Calu3 (cell line): ENCODE measurements at regions not wholly inside any gene's neighbourhood (a gene's known extent, or its start where the extent isn't known, plus 50 kb on each side); places are given as distances from the start of the nearest gene placed in this dataset.

Source experiments
- BruUV-seq: library from RNA; stranded (reverse); fragments of 400-500 nt; replicated peaks from 2 replicates; lab custom pipeline; 2021; lab: Mats Ljungman, UMichigan
- CTCF ChIA-PET: fragments of 300-600 bp; sonication (Branson Sonifier 250); formaldehyde crosslinking; loops from one replicate; lab custom pipeline; 2022; ENCODE audit warnings: antibody characterized with exemption; lab: Charles Lee
- DNase-seq: peaks from one replicate; pipeline ENCODE4 v3.0.0; 2022
- H3K27ac Mint-ChIP-seq: one replicate; pipeline ENCODE4 v1.8.0; 2022; ENCODE audit warnings: mixed read lengths; ENCODE audit not compliant: unreplicated experiment
- H3K27me3 Mint-ChIP-seq: one replicate; pipeline ENCODE4 v1.8.0; 2022; ENCODE audit warnings: mixed read lengths; ENCODE audit not compliant: unreplicated experiment
- H3K36me3 Mint-ChIP-seq: one replicate; pipeline ENCODE4 v1.8.0; 2022; ENCODE audit warnings: mild to moderate bottlenecking, moderate library complexity, mixed read lengths; ENCODE audit not compliant: insufficient read depth, unreplicated experiment
- H3K4me1 Mint-ChIP-seq: one replicate; pipeline ENCODE4 v1.8.0; 2022; ENCODE audit warnings: mild to moderate bottlenecking, low read depth, mixed read lengths; ENCODE audit not compliant: unreplicated experiment
- H3K4me3 Mint-ChIP-seq: one replicate; pipeline ENCODE4 v1.8.0; 2022; ENCODE audit warnings: mild to moderate bottlenecking, low read depth, moderate library complexity, mixed read lengths; ENCODE audit not compliant: unreplicated experiment
- H3K9me3 Mint-ChIP-seq: one replicate; pipeline ENCODE4 v1.8.0; 2022; ENCODE audit warnings: low read depth, mixed read lengths; ENCODE audit not compliant: unreplicated experiment
- intact Hi-C: fragments of 100-400 bp; cut with micrococcal nuclease; formaldehyde crosslinking; loops from one replicate; pipeline ENCODE4 v1.10.0; 2022; ENCODE audit not compliant: unreplicated experiment
- TF ChIP-seq, protein P1 (sequence below): fragments of 200-600 bp; IDR thresholded peaks from one replicate; pipeline ENCODE4 v1.8.0; 2022; ENCODE audit warnings: antibody characterized with exemption; ENCODE audit not compliant: unreplicated experiment

- no peak for DNase-seq
- H3K27ac Mint-ChIP-seq = no peak overlapping the region
- CTCF ChIA-PET = interaction anchor here (0.6 kb wide), 1 partner anchor 510 kb away, joined by 4 read pairs; no protein-coding TSS in a partner anchor
- TF ChIP-seq, protein P1, sequence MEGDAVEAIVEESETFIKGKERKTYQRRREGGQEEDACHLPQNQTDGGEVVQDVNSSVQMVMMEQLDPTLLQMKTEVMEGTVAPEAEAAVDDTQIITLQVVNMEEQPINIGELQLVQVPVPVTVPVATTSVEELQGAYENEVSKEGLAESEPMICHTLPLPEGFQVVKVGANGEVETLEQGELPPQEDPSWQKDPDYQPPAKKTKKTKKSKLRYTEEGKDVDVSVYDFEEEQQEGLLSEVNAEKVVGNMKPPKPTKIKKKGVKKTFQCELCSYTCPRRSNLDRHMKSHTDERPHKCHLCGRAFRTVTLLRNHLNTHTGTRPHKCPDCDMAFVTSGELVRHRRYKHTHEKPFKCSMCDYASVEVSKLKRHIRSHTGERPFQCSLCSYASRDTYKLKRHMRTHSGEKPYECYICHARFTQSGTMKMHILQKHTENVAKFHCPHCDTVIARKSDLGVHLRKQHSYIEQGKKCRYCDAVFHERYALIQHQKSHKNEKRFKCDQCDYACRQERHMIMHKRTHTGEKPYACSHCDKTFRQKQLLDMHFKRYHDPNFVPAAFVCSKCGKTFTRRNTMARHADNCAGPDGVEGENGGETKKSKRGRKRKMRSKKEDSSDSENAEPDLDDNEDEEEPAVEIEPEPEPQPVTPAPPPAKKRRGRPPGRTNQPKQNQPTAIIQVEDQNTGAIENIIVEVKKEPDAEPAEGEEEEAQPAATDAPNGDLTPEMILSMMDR = no peak
- H3K36me3 Mint-ChIP-seq = no peaks in the 10 kb centered on the region
- intact Hi-C loops = no loop called here
- BruUV-seq = no TSS peak
- no peaks in the 10 kb centered on the region for H3K4me1 Mint-ChIP-seq
- H3K27me3 Mint-ChIP-seq = no peaks in the 10 kb centered on the region
- peaks cover 11% of the 10 kb centered on the region for H3K9me3 Mint-ChIP-seq
- no peak overlapping the region for H3K4me3 Mint-ChIP-seq
Observed at GRCh38 chr18:71125581-71125980, 836.7 kb downstream of the SOCS6 start.

DNA sequence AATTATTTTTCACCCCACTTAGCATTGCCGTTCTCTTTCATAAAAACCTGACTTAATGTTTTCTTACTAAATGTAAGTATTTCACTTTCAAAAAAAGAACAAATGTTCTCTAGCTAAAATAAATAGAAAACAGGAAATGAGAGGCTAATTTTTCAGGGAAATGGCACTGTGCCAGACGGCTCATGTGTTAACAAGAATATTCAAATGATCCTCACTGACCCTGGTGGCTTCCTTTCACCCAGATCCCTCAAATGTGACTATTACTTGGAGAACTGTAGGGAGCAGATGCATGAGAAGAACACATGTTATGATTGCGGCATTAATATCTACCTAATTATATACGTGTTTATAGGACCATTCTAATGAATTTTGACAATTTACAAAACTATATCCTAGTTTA lies 827.7 kb downstream of the SOCS6 start:
- no peaks in the 10 kb centered on the region for H3K27me3 Mint-ChIP-seq
- CTCF ChIA-PET = no interaction called here

GRCh38 chr18:71115261-71115660 lies 826.4 kb downstream of the SOCS6 start:
- TF ChIP-seq, protein P1 = no peak
- BruUV-seq = no TSS peak
- Mint-ChIP-seq H3K27ac (no peak overlapping the region), H3K4me1 (no peaks in the 10 kb centered on the region), H3K36me3 (no peaks in the 10 kb centered on the region), H3K9me3 (peaks cover 7% of the 10 kb centered on the region), H3K27me3 (no peaks in the 10 kb centered on the region), H3K4me3 (no peak overlapping the region)
- intact Hi-C loops = no loop called here
- CTCF ChIA-PET = no interaction called here
- DNase-seq = no peak

More for the DNA sequence above, 827.7 kb downstream of the SOCS6 start:
- no TSS peak for BruUV-seq
- H3K9me3 Mint-ChIP-seq = peaks cover 10% of the 10 kb centered on the region
- H3K27ac Mint-ChIP-seq = no peak overlapping the region
- H3K36me3 Mint-ChIP-seq = no peaks in the 10 kb centered on the region
- no peak overlapping the region for H3K4me3 Mint-ChIP-seq
- H3K4me1 Mint-ChIP-seq = no peaks in the 10 kb centered on the region
- no peak for DNase-seq
- TF ChIP-seq, protein P1 = no peak
- intact Hi-C loops = no loop called here

DNA sequence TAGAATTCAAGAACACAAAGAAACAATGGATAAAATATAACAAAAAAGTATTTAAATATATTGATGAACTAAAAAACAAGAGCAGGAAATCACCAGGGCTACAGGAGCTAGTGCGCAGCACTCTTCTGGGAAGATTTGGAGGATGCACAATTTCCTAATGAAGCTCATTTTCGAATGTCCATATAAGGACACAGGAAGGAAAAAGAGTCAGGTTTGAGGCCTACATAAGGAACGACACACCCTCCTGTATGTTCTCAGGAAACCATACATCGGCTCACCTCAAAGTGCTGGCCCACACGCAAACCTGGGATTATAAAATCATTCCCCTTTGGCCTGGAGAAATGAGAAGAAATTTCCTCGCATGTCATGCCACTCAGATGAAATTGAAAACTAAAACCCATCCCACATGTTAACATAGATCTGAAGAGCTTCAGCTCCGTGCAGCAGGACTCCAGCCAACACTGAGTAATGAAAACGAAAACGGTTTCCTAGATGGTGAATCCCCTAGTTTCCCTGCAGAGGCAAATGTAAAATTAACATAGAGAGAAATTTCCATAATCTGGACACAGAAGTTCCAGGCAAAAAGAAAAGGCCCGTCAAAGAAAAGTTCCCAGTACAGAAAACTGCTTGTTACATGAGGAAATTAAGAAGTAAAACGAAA lies 825.8 kb downstream of the SOCS6 start:
- no TSS peak for BruUV-seq
- intact Hi-C loops = no loop called here
- Mint-ChIP-seq H3K27me3 (no peaks in the 10 kb centered on the region), H3K4me3 (no peak overlapping the region), H3K27ac (no peak overlapping the region), H3K36me3 (no peaks in the 10 kb centered on the region), H3K9me3 (peaks cover 7% of the 10 kb centered on the region), H3K4me1 (no peaks in the 10 kb centered on the region)
- TF ChIP-seq, protein P1 = no peak
- no peak for DNase-seq
- CTCF ChIA-PET = no interaction called here
